ENCODE measurements at regions not wholly inside any gene's neighbourhood (a gene's known extent, or its start where the extent isn't known, plus 50 kb on each side); places are given as distances from the start of the nearest gene placed in this dataset.

GRCh38 chr2:58427572-58428095, 186.5 kb upstream of the FANCL start:
- DNase-seq: peak; percentile 57
- in situ Hi-C loops (cut with MboI): loop anchor here (25.0 kb wide), 2 partner anchors 290 to 515 kb away; no protein-coding TSS in a partner anchor
- 1 to 2% methylated on average over 28 of the region's 28 CpGs for WGBS, 2 experiments (ENCODE audit: low coverage in 1 of 2, low lambda C conversion rate in 2 of 2, missing lambda C conversion rate in 2 of 2)
- H2AFZ ChIP-seq: peak overlapping the region; percentile 69
- peak overlapping the region; percentile 40; the same call in 1 of the 2 replicates for H3K9ac ChIP-seq
- no peaks in the 10 kb centered on the region for H4K20me1 ChIP-seq (ENCODE audit: insufficient read depth)
- H3K4me3 ChIP-seq: peak overlapping the region; percentile 79
- peak overlapping the region; percentile 87 for H3K4me2 ChIP-seq (ENCODE audit: unreplicated experiment)
- TF ChIP-seq EZH2phosphoT487 (IDR thresholded peaks at IDR 0.05; ENCODE audit: insufficient read depth, low read depth) (no peak), EZH2 (IDR thresholded peaks at IDR 0.05; ENCODE audit: insufficient read depth, poor library complexity, severe bottlenecking) (no peak)
- H3K36me3 ChIP-seq (ENCODE audit: low read depth): no peaks in the 10 kb centered on the region
- H3K79me2 ChIP-seq (ENCODE audit: insufficient read depth): no peaks in the 10 kb centered on the region
- H3K27me3 ChIP-seq (replicated peaks; ENCODE audit: insufficient read depth): peaks cover 23% of the 10 kb centered on the region
- H3K9me2 ChIP-seq (ENCODE audit: insufficient read depth): no peaks in the 10 kb centered on the region
- H3K4me1 ChIP-seq (ENCODE audit: insufficient read depth): peaks cover 4% of the 10 kb centered on the region; the same call in 1 of the 2 replicates
- H3K27ac ChIP-seq: no peak overlapping the region
- no peaks in the 10 kb centered on the region for H3F3A ChIP-seq (ENCODE audit: insufficient read depth)
- H3K9me3 ChIP-seq (ENCODE audit: low read depth): no peaks in the 10 kb centered on the region

DNA sequence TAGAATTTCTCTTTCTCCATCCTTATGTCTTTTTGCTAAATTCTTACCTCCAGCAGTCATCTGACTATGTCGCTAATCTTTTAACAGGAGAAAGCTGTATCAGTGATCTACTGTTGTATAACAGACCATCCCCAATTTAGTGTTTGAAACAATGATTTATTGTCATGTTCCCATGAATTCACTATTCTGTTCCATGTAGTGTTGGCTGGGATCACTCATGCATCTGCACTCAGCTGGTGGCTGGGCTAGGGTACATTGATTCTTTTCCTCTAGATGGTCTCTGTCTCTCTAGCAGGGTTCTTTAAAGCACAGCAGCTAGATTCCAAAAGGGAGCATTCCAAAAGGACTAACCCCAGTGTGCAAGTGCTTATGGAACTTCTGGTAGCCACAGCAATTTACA, 184.2 kb upstream of the FANCL start:
- Histone ChIP-seq H2AFZ (no peak overlapping the region), H3K9me3 (ENCODE audit: low read depth) (no peaks in the 10 kb centered on the region), H3K4me3 (no peak overlapping the region), H3K9ac (no peak overlapping the region), H3K36me3 (ENCODE audit: low read depth) (no peaks in the 10 kb centered on the region), H3F3A (ENCODE audit: insufficient read depth) (no peaks in the 10 kb centered on the region), H4K20me1 (ENCODE audit: insufficient read depth) (no peaks in the 10 kb centered on the region), H3K27me3 (replicated peaks; ENCODE audit: insufficient read depth) (peaks cover 28% of the 10 kb centered on the region), H3K9me2 (ENCODE audit: insufficient read depth) (no peaks in the 10 kb centered on the region), H3K27ac (no peak overlapping the region), H3K4me2 (ENCODE audit: unreplicated experiment) (no peak overlapping the region), H3K79me2 (ENCODE audit: insufficient read depth) (no peaks in the 10 kb centered on the region), H3K4me1 (ENCODE audit: insufficient read depth) (peaks cover 4% of the 10 kb centered on the region; the same call in 1 of the 2 replicates)
- 83 to 92% methylated on average over 1 of the region's 1 CpG for WGBS, 2 experiments (ENCODE audit: low coverage in 1 of 2, low lambda C conversion rate in 2 of 2, missing lambda C conversion rate in 2 of 2)
- DNase-seq: no peak
- in situ Hi-C loops (cut with MboI): loop anchor here (25.0 kb wide), 2 partner anchors 288 to 513 kb away; no protein-coding TSS in a partner anchor
- TF ChIP-seq EZH2 (IDR thresholded peaks at IDR 0.05; ENCODE audit: insufficient read depth, poor library complexity, severe bottlenecking): no peak
- no peak for TF ChIP-seq EZH2phosphoT487 (IDR thresholded peaks at IDR 0.05; ENCODE audit: insufficient read depth, low read depth)

GRCh38 chr2:58419983-58420382, 178.9 kb upstream of the FANCL start:
- no peak for DNase-seq
- TF ChIP-seq EZH2 (IDR thresholded peaks at IDR 0.05; ENCODE audit: insufficient read depth, poor library complexity, severe bottlenecking) (no peak), EZH2phosphoT487 (IDR thresholded peaks at IDR 0.05; ENCODE audit: insufficient read depth, low read depth) (no peak)
- WGBS, 2 experiments (ENCODE audit: low coverage in 1 of 2, low lambda C conversion rate in 2 of 2, missing lambda C conversion rate in 2 of 2): 60 to 67% methylated on average over 2 of the region's 2 CpGs

GRCh38 chr2:58416696-58417095, 175.6 kb upstream of the FANCL start:
- DNase-seq: no peak
- WGBS, 2 experiments (ENCODE audit: low coverage in 1 of 2, low lambda C conversion rate in 2 of 2, missing lambda C conversion rate in 2 of 2): 36 to 59% methylated on average over 3 of the region's 3 CpGs
- Histone ChIP-seq H3K4me1 (ENCODE audit: insufficient read depth) (no peaks in the 10 kb centered on the region), H3K9me3 (ENCODE audit: low read depth) (no peaks in the 10 kb centered on the region), H3K79me2 (ENCODE audit: insufficient read depth) (no peaks in the 10 kb centered on the region), H2AFZ (no peak overlapping the region), H3K36me3 (ENCODE audit: low read depth) (no peaks in the 10 kb centered on the region), H3K4me2 (ENCODE audit: unreplicated experiment) (no peak overlapping the region), H4K20me1 (ENCODE audit: insufficient read depth) (no peaks in the 10 kb centered on the region), H3K27me3 (replicated peaks; ENCODE audit: insufficient read depth) (no peaks in the 10 kb centered on the region), H3K9ac (no peak overlapping the region), H3F3A (ENCODE audit: insufficient read depth) (no peaks in the 10 kb centered on the region), H3K27ac (no peak overlapping the region), H3K9me2 (ENCODE audit: insufficient read depth) (no peaks in the 10 kb centered on the region), H3K4me3 (no peak overlapping the region)
- in situ Hi-C loops (cut with MboI): no loop called here
- no peak for TF ChIP-seq EZH2phosphoT487 (IDR thresholded peaks at IDR 0.05; ENCODE audit: insufficient read depth, low read depth)
- no peak for TF ChIP-seq EZH2 (IDR thresholded peaks at IDR 0.05; ENCODE audit: insufficient read depth, poor library complexity, severe bottlenecking)

More at GRCh38 chr2:58419983-58420382, 178.9 kb upstream of the FANCL start:
- H3K9me2 ChIP-seq (ENCODE audit: insufficient read depth): no peaks in the 10 kb centered on the region
- H3K36me3 ChIP-seq (ENCODE audit: low read depth): no peaks in the 10 kb centered on the region
- no peak overlapping the region for H2AFZ ChIP-seq
- H3K27me3 ChIP-seq (replicated peaks; ENCODE audit: insufficient read depth): peaks cover 15% of the 10 kb centered on the region; the same call in 1 of the 2 replicates
- no peak overlapping the region for H3K4me2 ChIP-seq (ENCODE audit: unreplicated experiment)
- no peak overlapping the region for H3K9ac ChIP-seq
- no peaks in the 10 kb centered on the region for H3K79me2 ChIP-seq (ENCODE audit: insufficient read depth)
- H3K4me3 ChIP-seq: no peak overlapping the region
- no peaks in the 10 kb centered on the region for H3F3A ChIP-seq (ENCODE audit: insufficient read depth)
- in situ Hi-C loops (cut with MboI): no loop called here
- H3K9me3 ChIP-seq (ENCODE audit: low read depth): no peaks in the 10 kb centered on the region
- no peak overlapping the region for H3K27ac ChIP-seq
- no peaks in the 10 kb centered on the region for H4K20me1 ChIP-seq (ENCODE audit: insufficient read depth)
- no peaks in the 10 kb centered on the region for H3K4me1 ChIP-seq (ENCODE audit: insufficient read depth)

All from GM23248 (cell line).